Neural cell (in vitro differentiated cells): ENCODE measurements at regions not wholly inside any gene's neighbourhood (a gene's known extent, or its start where the extent isn't known, plus 50 kb on each side); places are given as distances from the start of the nearest gene placed in this dataset.

Experiments used
- H2AFZ ChIP-seq: fragments of 200-600, 300-800 bp; sonication (generic), shearing (Covaris generic); 2 replicates; pipeline ENCODE4 v1.6.0; 2014; ENCODE audit warnings: low read depth, mild to moderate bottlenecking, antibody characterized with exemption, low read length, moderate library complexity
- H3F3A ChIP-seq: fragments of 200-600 bp; shearing (Covaris generic); 2 replicates; pipeline ENCODE4 v1.6.1; 2016; ENCODE audit warnings: mild to moderate bottlenecking, moderate library complexity, mixed read lengths, antibody characterized with exemption, low read length; ENCODE audit not compliant: insufficient read depth, poor library complexity, severe bottlenecking
- H3K27ac ChIP-seq: fragments of 200-600, 300-800 bp; sonication (generic), shearing (Covaris generic); 2 replicates; pipeline ENCODE4 v1.5.1; 2014; ENCODE audit warnings: mild to moderate bottlenecking, low read length, moderate library complexity
- H3K27me3 ChIP-seq: fragments of 300-800, 200-600 bp; sonication (generic), shearing (Covaris generic); 2 replicates; pipeline ENCODE4 v1.6.0; 2014; ENCODE audit warnings: mild to moderate bottlenecking, low read depth, low read length, moderate library complexity; ENCODE audit not compliant: insufficient read depth
- H3K36me3 ChIP-seq: fragments of 300-800, 200-600 bp; sonication (generic), shearing (Covaris generic); 2 replicates; pipeline ENCODE4 v1.5.1; 2014; ENCODE audit warnings: mild to moderate bottlenecking, antibody characterized with exemption, low read length, moderate library complexity; ENCODE audit not compliant: insufficient read depth
- H3K4me2 ChIP-seq: fragments of 300-800, 200-600 bp; sonication (generic), shearing (Covaris generic); 2 replicates; pipeline ENCODE4 v1.6.0; 2014; ENCODE audit warnings: mild to moderate bottlenecking, low read length
- H3K4me3 ChIP-seq: fragments of 300-800, 200-600 bp; sonication (generic), shearing (Covaris generic); 2 replicates; pipeline ENCODE4 v1.5.1; 2014; ENCODE audit warnings: mild to moderate bottlenecking, low read length, moderate library complexity
- H3K79me2 ChIP-seq: fragments of 200-600 bp; shearing (Covaris generic); replicated peaks from 2 replicates; pipeline ENCODE4 v1.6.0; 2014; ENCODE audit warnings: mild to moderate bottlenecking, low read length, moderate library complexity; ENCODE audit not compliant: insufficient read depth
- H3K9ac ChIP-seq: fragments of 300-800, 200-600 bp; sonication (generic), shearing (Covaris generic); 2 replicates; pipeline ENCODE4 v1.6.1; 2016; ENCODE audit warnings: mild to moderate bottlenecking, low read length, mixed read lengths
- H3K9me2 ChIP-seq: fragments of 200-600 bp; shearing (Covaris generic); 2 replicates; pipeline ENCODE4 v1.6.1; 2016; ENCODE audit warnings: mild to moderate bottlenecking, low read length, mixed read lengths; ENCODE audit not compliant: insufficient read depth
- H3K9me3 ChIP-seq: fragments of 200-600, 300-800 bp; sonication (generic), shearing (Covaris generic); 2 replicates; pipeline ENCODE4 v1.6.1; 2016; ENCODE audit warnings: mild to moderate bottlenecking, mixed run types, low read length, moderate library complexity, mixed read lengths
- H4K20me1 ChIP-seq: fragments of 200-600 bp; shearing (Covaris generic); 2 replicates; pipeline ENCODE4 v1.6.1; 2016; ENCODE audit warnings: mild to moderate bottlenecking, mixed run types; ENCODE audit not compliant: insufficient read depth
- CTCF ChIP-seq: fragments of 450-650 bp; IDR thresholded peaks from 2 replicates; pipeline ENCODE4 v1.5.1; 2014; ENCODE audit warnings: antibody characterized with exemption, mild to moderate bottlenecking, moderate library complexity; ENCODE audit not compliant: poor library complexity, severe bottlenecking
- EP300 ChIP-seq: fragments of 450-650 bp; conservative IDR thresholded peaks from 2 replicates; pipeline ENCODE4 v1.6.1; 2014; ENCODE audit warnings: antibody characterized with exemption, mild to moderate bottlenecking, moderate library complexity; ENCODE audit not compliant: poor library complexity, severe bottlenecking
- EZH2 ChIP-seq: fragments of 200-600, 300-800 bp; shearing (Covaris generic), sonication (generic); IDR thresholded peaks from 2 replicates; pipeline ENCODE4 v1.6.1; 2014; ENCODE audit warnings: antibody characterized with exemption, low read length, borderline replicate concordance, mild to moderate bottlenecking; ENCODE audit not compliant: insufficient read depth, poor library complexity, severe bottlenecking
- MXI1 ChIP-seq: fragments of 450-650 bp; conservative IDR thresholded peaks from 2 replicates; pipeline ENCODE4 v1.6.1; 2014; ENCODE audit warnings: antibody characterized with exemption, mild to moderate bottlenecking; ENCODE audit not compliant: poor library complexity, severe bottlenecking
- POLR2AphosphoS5 ChIP-seq: IDR thresholded peaks from 2 replicates; pipeline ENCODE4 v1.6.1; 2012
- RAD21 ChIP-seq: fragments of 450-650 bp; conservative IDR thresholded peaks from 2 replicates; pipeline ENCODE4 v1.6.1; 2014; ENCODE audit warnings: antibody characterized with exemption, mild to moderate bottlenecking, moderate library complexity
- REST ChIP-seq: IDR thresholded peaks from 2 replicates; pipeline ENCODE4 v1.6.1; 2012; ENCODE audit warnings: borderline replicate concordance
- SMC3 ChIP-seq: fragments of 450-650 bp; conservative IDR thresholded peaks from 2 replicates; pipeline ENCODE4 v1.6.1; 2014; ENCODE audit warnings: antibody characterized with exemption, mild to moderate bottlenecking, moderate library complexity; ENCODE audit not compliant: poor library complexity
- TAF1 ChIP-seq: IDR thresholded peaks from 2 replicates; pipeline ENCODE4 v1.6.1; 2012; ENCODE audit warnings: low read depth

- no peaks in the 10 kb centered on the region for H4K20me1 ChIP-seq
- H3K4me2 ChIP-seq, result no peak overlapping the region
- no peak for TF ChIP-seq EP300
- no peak for TF ChIP-seq TAF1
- no peak for TF ChIP-seq MXI1
- no peak for TF ChIP-seq EZH2
- no peak for TF ChIP-seq CTCF
- H3K9ac ChIP-seq, result no peak overlapping the region
- no peak overlapping the region for H3K4me3 ChIP-seq
- no peaks in the 10 kb centered on the region for H3K36me3 ChIP-seq
- H3K9me2 ChIP-seq, result no peaks in the 10 kb centered on the region
- H2AFZ ChIP-seq, result no peak overlapping the region
- no peaks in the 10 kb centered on the region for H3K79me2 ChIP-seq
- no peak overlapping the region for H3K27ac ChIP-seq
- no peaks in the 10 kb centered on the region for H3F3A ChIP-seq
- H3K27me3 ChIP-seq, result no peaks in the 10 kb centered on the region
- H3K9me3 ChIP-seq, result no peaks in the 10 kb centered on the region
These were observed 78.8 kb upstream of the CDH4 start for GRCh38 chr20:61173267-61173666.

GRCh38 chr20:61173961-61174725 is 77.9 kb upstream of the CDH4 start:
- no peaks in the 10 kb centered on the region for H3K36me3 ChIP-seq
- no peaks in the 10 kb centered on the region for H3K79me2 ChIP-seq
- no peaks in the 10 kb centered on the region for H4K20me1 ChIP-seq
- no peak for TF ChIP-seq MXI1
- no peak for TF ChIP-seq EZH2
- no peak for TF ChIP-seq CTCF
- TF ChIP-seq EP300, result no peak
- TF ChIP-seq POLR2AphosphoS5, result no peak
- no peak for TF ChIP-seq TAF1
- TF ChIP-seq REST, result no peak
- TF ChIP-seq RAD21, result no peak
- no peak for TF ChIP-seq SMC3
- no peaks in the 10 kb centered on the region for H3K27me3 ChIP-seq
- no peaks in the 10 kb centered on the region for H3K9me2 ChIP-seq
- H2AFZ ChIP-seq, result no peak overlapping the region
- no peak overlapping the region for H3K4me3 ChIP-seq
- H3F3A ChIP-seq, result no peaks in the 10 kb centered on the region
- no peak overlapping the region for H3K4me2 ChIP-seq
- no peak overlapping the region for H3K27ac ChIP-seq
- H3K9me3 ChIP-seq, result no peaks in the 10 kb centered on the region
- H3K9ac ChIP-seq, result no peak overlapping the region
